ENCODE measurements at regions not wholly inside any gene's neighbourhood (a gene's known extent, or its start where the extent isn't known, plus 50 kb on each side); places are given as distances from the start of the nearest gene placed in this dataset.

DNA sequence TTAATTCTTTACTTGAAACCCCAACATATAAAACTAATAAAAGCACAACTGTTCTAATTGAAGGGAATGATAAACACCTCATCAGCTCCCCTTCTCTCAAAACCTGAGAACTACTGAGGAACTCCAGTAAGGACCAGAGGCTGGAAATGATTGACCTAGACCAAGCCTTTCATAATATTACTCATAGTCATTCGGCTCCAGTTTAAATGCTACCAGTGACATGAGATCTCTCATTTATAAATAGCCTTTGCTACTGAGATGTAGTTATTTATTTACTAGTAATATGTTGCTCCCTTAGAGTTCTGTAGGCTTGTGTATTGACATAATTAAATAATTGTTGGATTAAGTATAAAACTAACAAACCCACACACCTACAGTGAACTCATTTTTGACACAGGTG lies 209.8 kb upstream of the PRMT6 start:
- no peak for TF ChIP-seq CTCF (IDR thresholded peaks at IDR 0.05; ENCODE audit: low read depth, low read length)

DNA sequence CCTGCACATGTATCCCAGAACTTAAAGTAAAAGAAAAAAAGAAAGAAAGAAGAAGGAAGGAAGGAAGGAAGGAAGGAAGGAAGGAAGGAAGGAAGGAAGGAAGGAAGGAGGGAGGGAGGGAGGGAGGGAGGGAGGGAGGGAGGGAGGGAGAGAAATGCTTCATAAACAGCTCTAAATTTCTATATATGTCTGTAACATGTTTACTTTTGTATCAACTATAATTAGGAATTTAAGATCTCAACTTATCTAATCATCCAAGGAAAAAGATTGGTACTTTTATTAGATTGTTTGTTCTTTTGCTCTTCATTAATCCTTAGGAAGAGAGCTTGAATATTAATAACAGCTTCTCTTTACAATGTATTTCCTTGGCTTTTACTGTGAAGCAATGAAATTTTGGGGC lies 195.4 kb upstream of the PRMT6 start:
- no peak for TF ChIP-seq CTCF (IDR thresholded peaks at IDR 0.05; ENCODE audit: low read depth, low read length)

More for the DNA sequence above, 209.8 kb upstream of the PRMT6 start:
- H3K4me3 ChIP-seq (ENCODE audit: low read depth, low read length): no peak overlapping the region

GRCh38 chr1:106868828-106869227 lies 187.6 kb upstream of the PRMT6 start:
- no peak for TF ChIP-seq CTCF (IDR thresholded peaks at IDR 0.05; ENCODE audit: low read depth, low read length)
- no peak overlapping the region for H3K4me3 ChIP-seq (ENCODE audit: low read depth, low read length)

More for the DNA sequence above, 195.4 kb upstream of the PRMT6 start:
- no peak overlapping the region for H3K4me3 ChIP-seq (ENCODE audit: low read depth, low read length)

- no peak overlapping the region for H3K4me3 ChIP-seq (ENCODE audit: low read depth, low read length)
- TF ChIP-seq CTCF (IDR thresholded peaks at IDR 0.05; ENCODE audit: low read depth, low read length): no peak
Measured at GRCh38 chr1:106875622-106876021, 180.9 kb upstream of the PRMT6 start.

GRCh38 chr1:106876384-106876783 lies 180.1 kb upstream of the PRMT6 start:
- TF ChIP-seq CTCF (IDR thresholded peaks at IDR 0.05; ENCODE audit: low read depth, low read length): no peak
- H3K4me3 ChIP-seq (ENCODE audit: low read depth, low read length): no peak overlapping the region

DNA sequence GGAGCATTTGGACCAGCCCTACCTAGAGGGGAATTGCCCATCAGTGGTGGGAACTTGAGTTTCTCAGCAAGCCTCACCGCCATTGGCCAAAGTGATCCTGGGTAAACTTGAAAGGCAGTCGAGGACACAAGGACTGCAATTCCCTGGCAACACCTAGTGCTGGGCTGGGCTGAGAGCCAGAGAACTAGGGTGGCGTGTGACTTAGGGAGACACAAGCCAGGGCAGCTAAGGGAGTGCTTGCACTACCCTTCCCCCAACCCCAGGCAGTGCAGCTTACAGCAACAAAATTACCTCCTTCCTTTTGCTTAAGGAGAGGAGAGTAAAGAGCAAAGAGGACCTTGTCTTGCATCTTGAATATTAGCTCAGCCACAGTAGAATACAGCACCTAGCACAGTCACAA lies 176.9 kb upstream of the PRMT6 start:
- no peak overlapping the region for H3K4me3 ChIP-seq (ENCODE audit: low read depth, low read length)
- no peak for TF ChIP-seq CTCF (IDR thresholded peaks at IDR 0.05; ENCODE audit: low read depth, low read length)

- H3K4me3 ChIP-seq (ENCODE audit: low read depth, low read length): no peak overlapping the region
- no peak for TF ChIP-seq CTCF (IDR thresholded peaks at IDR 0.05; ENCODE audit: low read depth, low read length)
Measured at GRCh38 chr1:106880226-106880625, 176.2 kb upstream of the PRMT6 start.
